ENCODE measurements at regions not wholly inside any gene's neighbourhood (a gene's known extent, or its start where the extent isn't known, plus 50 kb on each side); places are given as distances from the start of the nearest gene placed in this dataset.
"Not testable (repeated sequence)": the region's sequence is repeated elsewhere in the genome, so short reads cannot be mapped to it uniquely, and the experiment has no call there.

DNA sequence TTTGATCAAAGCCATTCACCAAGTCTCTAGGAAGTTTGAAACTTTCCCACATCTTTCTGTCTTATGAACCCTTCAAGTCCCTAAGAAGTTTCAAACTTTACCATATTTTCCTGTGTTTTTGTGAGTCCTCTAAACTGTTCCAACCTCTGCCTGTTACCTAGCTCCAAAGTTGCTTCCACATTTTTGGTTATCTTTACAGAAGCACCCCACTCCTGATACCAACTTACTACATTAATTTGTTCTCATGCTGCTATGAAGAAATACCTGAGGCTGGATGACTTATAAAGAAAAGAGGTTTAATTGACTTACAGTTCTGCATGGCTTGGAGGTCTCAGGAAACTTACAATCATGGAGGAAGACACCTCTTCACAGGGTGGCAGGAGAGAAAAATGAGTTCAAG lies 961.6 kb downstream of the LTN1 start:
- peaks cover 23% of the 10 kb centered on the region for H3K36me3 Mint-ChIP-seq

DNA sequence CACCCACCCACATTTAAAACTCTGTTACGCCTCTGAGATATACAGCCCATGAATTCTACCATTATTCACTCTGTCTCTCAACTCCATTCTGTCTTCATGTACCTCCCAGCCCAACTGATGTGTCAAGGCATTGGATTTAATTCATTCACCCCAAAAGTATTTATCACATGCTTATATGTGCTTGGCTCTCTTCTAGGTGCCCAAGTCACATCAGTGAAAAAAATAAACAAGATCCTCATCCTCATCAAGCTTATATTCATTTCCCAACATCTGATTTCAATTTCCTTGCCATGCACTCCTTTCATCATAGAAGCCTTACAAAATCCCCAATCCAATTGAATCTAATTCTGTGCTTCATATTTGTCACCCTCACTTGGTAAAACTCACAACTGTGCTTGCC lies 967.6 kb downstream of the LTN1 start:
- Mint-ChIP-seq H3K36me3 (peaks cover 5% of the 10 kb centered on the region), H3K9me3 (peaks cover 9% of the 10 kb centered on the region), H3K27me3 (ENCODE audit: low read depth) (no peaks in the 10 kb centered on the region), H3K27ac (no peak overlapping the region), H3K4me1 (no peaks in the 10 kb centered on the region), H3K4me3 (no peak overlapping the region)
- TF ChIP-seq, protein P1, sequence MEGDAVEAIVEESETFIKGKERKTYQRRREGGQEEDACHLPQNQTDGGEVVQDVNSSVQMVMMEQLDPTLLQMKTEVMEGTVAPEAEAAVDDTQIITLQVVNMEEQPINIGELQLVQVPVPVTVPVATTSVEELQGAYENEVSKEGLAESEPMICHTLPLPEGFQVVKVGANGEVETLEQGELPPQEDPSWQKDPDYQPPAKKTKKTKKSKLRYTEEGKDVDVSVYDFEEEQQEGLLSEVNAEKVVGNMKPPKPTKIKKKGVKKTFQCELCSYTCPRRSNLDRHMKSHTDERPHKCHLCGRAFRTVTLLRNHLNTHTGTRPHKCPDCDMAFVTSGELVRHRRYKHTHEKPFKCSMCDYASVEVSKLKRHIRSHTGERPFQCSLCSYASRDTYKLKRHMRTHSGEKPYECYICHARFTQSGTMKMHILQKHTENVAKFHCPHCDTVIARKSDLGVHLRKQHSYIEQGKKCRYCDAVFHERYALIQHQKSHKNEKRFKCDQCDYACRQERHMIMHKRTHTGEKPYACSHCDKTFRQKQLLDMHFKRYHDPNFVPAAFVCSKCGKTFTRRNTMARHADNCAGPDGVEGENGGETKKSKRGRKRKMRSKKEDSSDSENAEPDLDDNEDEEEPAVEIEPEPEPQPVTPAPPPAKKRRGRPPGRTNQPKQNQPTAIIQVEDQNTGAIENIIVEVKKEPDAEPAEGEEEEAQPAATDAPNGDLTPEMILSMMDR (IDR thresholded peaks at IDR 0.05; ENCODE audit: unreplicated experiment) = no peak
- no peak for DNase-seq (ENCODE audit: low spot score in 2 of 2, unreplicated experiment in 2 of 2)

More for the DNA sequence above, 961.6 kb downstream of the LTN1 start:
- H3K4me1 Mint-ChIP-seq; DNase-seq (ENCODE audit: low spot score in 2 of 2, unreplicated experiment in 2 of 2); H3K4me3 Mint-ChIP-seq; H3K27ac Mint-ChIP-seq; H3K27me3 Mint-ChIP-seq (ENCODE audit: low read depth): not testable (repeated sequence)
- H3K9me3 Mint-ChIP-seq = peaks cover 41% of the 10 kb centered on the region

DNA sequence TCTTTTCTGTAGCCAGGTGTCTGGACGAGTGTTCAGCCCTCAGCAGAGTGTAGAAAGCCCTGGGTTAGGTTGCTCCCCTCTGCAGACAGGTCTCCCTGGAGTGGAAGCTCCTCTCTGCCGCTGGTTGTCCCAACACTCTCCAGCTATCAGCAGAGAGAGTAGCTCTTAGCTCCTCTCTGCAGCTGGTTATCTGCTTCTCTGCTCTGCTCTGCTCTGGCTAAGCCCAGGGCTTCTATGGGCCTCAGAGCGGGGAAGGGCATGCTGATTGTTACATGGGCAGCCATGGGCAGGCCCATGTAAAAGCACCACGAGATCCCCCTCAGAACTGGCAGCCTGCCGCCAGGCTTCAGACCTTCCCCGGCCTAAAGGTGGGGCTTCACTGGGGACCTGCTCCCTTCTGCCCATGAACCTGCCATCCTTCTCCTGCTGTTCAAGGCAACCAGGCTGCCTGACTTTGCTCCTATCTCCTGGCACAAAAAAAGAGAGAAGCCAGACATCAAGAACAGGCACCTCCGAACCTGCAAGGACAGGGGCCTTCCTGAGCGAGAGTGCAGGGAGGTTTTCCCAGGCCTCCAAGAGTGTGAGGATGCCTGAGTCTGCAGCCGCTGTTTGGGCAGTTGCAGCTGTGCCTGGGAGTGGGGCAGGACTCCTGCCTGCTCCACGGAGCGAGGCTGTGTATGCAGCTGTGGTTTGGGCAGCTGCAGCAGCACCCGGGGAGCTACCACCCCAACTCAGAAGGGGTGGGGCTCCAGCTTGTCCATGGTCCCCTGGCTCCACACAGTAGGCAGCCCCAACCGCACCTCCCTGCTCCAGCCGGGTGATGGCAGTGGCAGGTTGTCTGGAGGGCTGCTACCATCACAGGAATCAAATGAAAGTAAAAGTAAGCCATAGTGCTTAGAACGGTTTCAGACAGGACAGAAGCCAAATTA lies 973.7 kb downstream of the LTN1 start:
- TF ChIP-seq, protein P1 (IDR thresholded peaks at IDR 0.05; ENCODE audit: unreplicated experiment) = no peak
- H3K4me3 Mint-ChIP-seq = no peak overlapping the region
- DNase-seq (ENCODE audit: low spot score in 2 of 2, unreplicated experiment in 2 of 2) = no peak
- peaks cover 3% of the 10 kb centered on the region for H3K9me3 Mint-ChIP-seq
- no peaks in the 10 kb centered on the region for H3K36me3 Mint-ChIP-seq
- peaks cover 13% of the 10 kb centered on the region for H3K4me1 Mint-ChIP-seq
- H3K27me3 Mint-ChIP-seq (ENCODE audit: low read depth) = no peaks in the 10 kb centered on the region
- H3K27ac Mint-ChIP-seq = no peak overlapping the region

DNA sequence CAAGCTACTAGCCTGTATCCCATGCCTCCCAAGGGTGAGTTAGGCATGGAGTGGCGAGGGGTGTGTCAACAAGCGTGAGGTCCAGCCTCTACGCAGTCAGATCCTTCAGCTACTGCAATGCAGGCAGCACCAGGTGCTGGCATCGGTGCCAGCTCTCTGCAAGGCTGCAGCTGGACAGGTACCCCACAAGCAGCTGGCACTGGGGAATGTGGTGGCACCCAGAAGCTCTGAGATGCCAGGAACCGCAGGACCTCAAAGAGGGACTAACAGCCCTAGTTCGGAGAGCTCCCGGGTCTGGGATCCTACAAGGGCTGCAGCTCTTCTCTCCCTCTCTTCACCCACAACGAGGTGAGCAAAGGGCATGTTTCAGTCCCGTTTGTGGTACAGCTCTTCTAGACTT lies 974.5 kb downstream of the LTN1 start:
- TF ChIP-seq, protein P1 (IDR thresholded peaks at IDR 0.05; ENCODE audit: unreplicated experiment) = no peak
- Mint-ChIP-seq H3K4me1 (peaks cover 13% of the 10 kb centered on the region), H3K4me3 (no peak overlapping the region), H3K36me3 (no peaks in the 10 kb centered on the region), H3K27me3 (ENCODE audit: low read depth) (no peaks in the 10 kb centered on the region), H3K9me3 (peaks cover 3% of the 10 kb centered on the region), H3K27ac (no peak overlapping the region)
- no peak for DNase-seq (ENCODE audit: low spot score in 2 of 2, unreplicated experiment in 2 of 2)

DNA sequence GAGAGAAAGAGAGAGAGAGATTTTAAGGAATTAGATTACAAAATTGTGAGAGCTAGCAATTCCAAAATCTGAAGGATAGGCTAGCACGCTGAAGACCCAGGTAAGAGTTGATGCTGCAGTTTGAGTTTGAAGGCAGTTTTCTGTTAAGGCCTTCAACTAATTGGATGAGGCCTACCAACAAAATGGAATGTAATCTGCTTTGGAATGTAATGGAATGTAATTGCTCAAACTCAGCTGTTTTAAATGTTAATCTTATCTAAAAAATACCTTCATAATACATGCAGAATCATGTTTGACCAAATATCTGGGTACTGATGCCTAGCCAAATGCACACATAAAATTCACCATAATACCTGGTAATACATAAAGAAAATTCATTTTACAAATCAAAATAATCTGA lies 976.1 kb downstream of the LTN1 start:
- H3K9me3 Mint-ChIP-seq = no peaks in the 10 kb centered on the region
- no peak for DNase-seq (ENCODE audit: low spot score in 2 of 2, unreplicated experiment in 2 of 2)
- TF ChIP-seq, protein P1 (IDR thresholded peaks at IDR 0.05; ENCODE audit: unreplicated experiment) = no peak
- peaks cover 22% of the 10 kb centered on the region for H3K4me1 Mint-ChIP-seq
- H3K36me3 Mint-ChIP-seq = no peaks in the 10 kb centered on the region
- H3K27ac Mint-ChIP-seq = no peak overlapping the region
- H3K27me3 Mint-ChIP-seq (ENCODE audit: low read depth) = no peaks in the 10 kb centered on the region
- H3K4me3 Mint-ChIP-seq = no peak overlapping the region

DNA sequence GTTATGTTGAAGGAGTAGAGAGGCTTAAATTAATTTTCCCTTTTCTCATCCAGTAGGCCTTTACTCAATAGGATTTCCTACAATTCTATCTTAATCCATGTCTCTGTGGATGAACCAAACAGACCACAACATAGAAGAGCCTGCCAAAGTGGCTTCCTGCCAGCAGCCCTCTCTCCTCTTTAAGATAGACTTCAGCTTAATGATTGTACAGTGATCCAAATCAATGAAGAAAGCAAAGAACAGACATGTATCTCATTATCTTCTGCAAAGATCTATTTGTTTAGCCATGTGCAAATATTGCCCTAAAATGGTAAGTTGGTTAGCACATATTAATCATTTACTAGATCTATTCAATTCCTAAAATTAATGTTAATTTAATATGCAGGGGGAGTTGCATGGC lies 979.6 kb downstream of the LTN1 start:
- H3K27ac Mint-ChIP-seq = peak overlapping the region; percentile 26
- DNase-seq (ENCODE audit: low spot score in 2 of 2, unreplicated experiment in 2 of 2); H3K36me3 Mint-ChIP-seq: not testable (repeated sequence)

DNA sequence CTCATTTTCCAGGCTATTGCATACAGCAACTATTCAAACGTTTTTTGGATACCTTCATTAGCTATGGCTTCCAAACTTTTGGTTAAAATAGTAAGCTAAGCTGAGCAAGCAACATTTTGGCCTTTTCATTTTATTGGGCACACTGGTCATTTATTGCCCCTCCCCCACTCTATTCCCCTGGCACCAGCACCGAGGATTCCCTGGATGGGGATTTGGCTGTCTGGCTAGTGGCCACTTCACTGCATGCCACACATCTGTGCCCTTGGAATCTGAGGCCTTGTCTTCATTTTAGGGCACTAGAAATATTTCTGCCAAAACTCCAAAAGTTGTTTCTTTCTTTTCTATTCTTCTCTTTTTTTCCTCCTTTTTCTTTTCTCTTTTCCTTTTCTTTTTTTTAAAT lies 980.7 kb downstream of the LTN1 start:
- not testable (repeated sequence) for H3K4me3 Mint-ChIP-seq; H3K27me3 Mint-ChIP-seq (ENCODE audit: low read depth); DNase-seq (ENCODE audit: low spot score in 2 of 2, unreplicated experiment in 2 of 2); H3K27ac Mint-ChIP-seq; H3K36me3 Mint-ChIP-seq; H3K9me3 Mint-ChIP-seq
- peaks cover 19% of the 10 kb centered on the region for H3K4me1 Mint-ChIP-seq

More for the DNA sequence above, 979.6 kb downstream of the LTN1 start:
- H3K4me1 Mint-ChIP-seq = peaks cover 24% of the 10 kb centered on the region
- H3K4me3 Mint-ChIP-seq; H3K9me3 Mint-ChIP-seq; H3K27me3 Mint-ChIP-seq (ENCODE audit: low read depth): not testable (repeated sequence)

DNA sequence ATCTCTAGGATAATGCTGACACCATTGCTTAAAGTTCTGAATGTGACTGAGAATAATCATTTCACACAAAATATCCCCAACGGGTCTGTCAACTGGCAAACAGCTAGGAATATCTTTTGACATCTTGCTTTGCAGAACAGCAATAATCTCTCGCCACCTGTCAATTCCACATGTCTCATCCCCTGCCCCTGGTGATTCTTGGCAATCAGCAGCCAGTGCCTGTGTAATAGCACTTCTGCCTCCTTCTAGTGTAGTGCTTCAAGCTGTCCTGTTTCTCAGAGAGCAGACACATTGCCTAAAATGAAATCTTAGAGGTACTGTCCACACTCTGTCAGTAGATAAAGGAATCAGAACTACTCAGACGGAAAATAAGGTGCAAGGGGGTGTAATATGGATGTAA lies 984.4 kb downstream of the LTN1 start:
- H3K4me3 Mint-ChIP-seq; H3K9me3 Mint-ChIP-seq; H3K27ac Mint-ChIP-seq; DNase-seq (ENCODE audit: low spot score in 2 of 2, unreplicated experiment in 2 of 2); H3K27me3 Mint-ChIP-seq (ENCODE audit: low read depth); H3K36me3 Mint-ChIP-seq: not testable (repeated sequence)
- H3K4me1 Mint-ChIP-seq = peaks cover 15% of the 10 kb centered on the region

DNA sequence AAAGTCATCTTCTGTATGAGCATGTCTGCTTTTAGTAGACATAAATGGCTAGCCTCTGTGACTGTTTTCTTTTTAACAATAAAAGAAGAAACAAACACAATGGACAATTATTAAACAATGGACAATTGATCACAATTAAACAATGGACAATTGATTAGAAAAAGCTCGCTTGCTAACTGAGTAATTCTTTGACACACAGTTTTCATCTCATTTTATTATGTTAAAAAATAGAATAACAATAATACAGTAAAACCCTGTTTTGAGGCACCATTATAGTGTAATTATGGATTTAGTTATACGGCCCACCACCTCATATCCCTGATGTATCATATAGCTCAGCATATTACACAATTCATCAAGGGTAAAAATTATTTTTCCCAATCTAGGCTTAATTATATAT lies 989.0 kb downstream of the LTN1 start:
- H3K4me3 Mint-ChIP-seq; H3K27ac Mint-ChIP-seq; DNase-seq (ENCODE audit: low spot score in 2 of 2, unreplicated experiment in 2 of 2); H3K36me3 Mint-ChIP-seq; H3K9me3 Mint-ChIP-seq; H3K4me1 Mint-ChIP-seq; H3K27me3 Mint-ChIP-seq (ENCODE audit: low read depth): not testable (repeated sequence)

DNA sequence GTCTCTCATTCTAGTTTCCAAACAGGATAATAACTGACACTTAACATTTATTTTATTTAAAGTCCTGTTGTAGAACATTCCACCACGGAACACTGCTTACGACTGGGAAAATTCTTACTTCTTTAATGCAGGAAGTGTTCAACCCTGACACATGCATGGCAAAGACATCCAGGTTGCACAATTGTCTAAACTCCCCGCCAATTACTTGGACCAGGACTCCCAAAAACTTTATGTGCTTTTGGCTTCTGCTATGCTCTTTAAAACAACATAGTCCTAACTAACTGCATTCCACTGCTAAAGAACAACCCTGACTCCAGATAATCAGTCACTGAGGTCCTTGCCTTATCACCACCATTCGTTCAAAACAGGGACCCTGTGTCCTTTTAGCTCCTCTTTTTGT lies 995.8 kb downstream of the LTN1 start:
- not testable (repeated sequence) for H3K27me3 Mint-ChIP-seq (ENCODE audit: low read depth); H3K9me3 Mint-ChIP-seq; H3K4me1 Mint-ChIP-seq; H3K27ac Mint-ChIP-seq; H3K36me3 Mint-ChIP-seq; DNase-seq (ENCODE audit: low spot score in 2 of 2, unreplicated experiment in 2 of 2); H3K4me3 Mint-ChIP-seq

All from mesothelial cell of epicardium (in vitro differentiated cells).